Right lobe of liver (tissue), 6 donors: ENCODE measurements at regions not wholly inside any gene's neighbourhood (a gene's known extent, or its start where the extent isn't known, plus 50 kb on each side); places are given as distances from the start of the nearest gene placed in this dataset.

Experiments
- ATAC-seq, 4 donors: fragments of 200-7000 bp; cut with Tn5 transposase; one replicate each; pipeline ENCODE4 v1.9.1; 2020; ENCODE audit warnings: mild to moderate bottlenecking in 4 of 4, moderate library complexity in 4 of 4
- DNase-seq, 3 donors: peaks; one replicate each; pipeline ENCODE4 v3.0.0-alpha.2; 2020
- H3K27ac ChIP-seq, 3 donors: fragments of 200-600 bp; one replicate each; pipeline ENCODE4 v1.8.0; 2022
- H3K27me3 ChIP-seq, 2 donors: fragments of 200-600 bp; one replicate each; pipeline ENCODE4 v1.8.0; 2022
- H3K36me3 ChIP-seq, 4 donors: fragments of 200-600 bp; sonication (generic) in 1 of 4; one replicate each; pipeline versions ENCODE4 v1.5.1 to v1.8.0; 2017 to 2022; ENCODE audit warnings: control low read depth in 1 of 4
- H3K4me1 ChIP-seq, 4 donors: fragments of 200-600 bp; sonication (generic) in 1 of 4; one replicate each; pipeline versions ENCODE4 v1.5.1 to v1.8.0; 2017 to 2022; ENCODE audit warnings: control low read depth in 1 of 4
- H3K4me3 ChIP-seq, 3 donors: fragments of 200-600 bp; one replicate each; pipeline ENCODE4 v1.8.0; 2022
- H3K9me3 ChIP-seq, 4 donors: fragments of 200-600 bp; sonication (generic) in 1 of 4; one replicate each; pipeline versions ENCODE4 v1.5.1 to v1.8.0; 2017 to 2022; ENCODE audit warnings: control low read depth in 1 of 4
- POLR2A ChIP-seq: fragments of 450-650 bp; IDR thresholded peaks from one replicate; pipeline ENCODE4 v1.6.1; 2017; ENCODE audit warnings: antibody characterized with exemption, mild to moderate bottlenecking
- WGBS: methylation state at CpG from one replicate; pipeline ENCODE4 v1.1.6; 2018; ENCODE audit warnings: low coverage, low lambda C conversion rate; ENCODE audit not compliant: insufficient coverage; ENCODE audit errors: missing lambda C conversion rate; 5-methylcytosine and 5-hydroxymethylcytosine counted together
- intact Hi-C, 2 donors: fragments of 100-400 bp; cut with DNase I; formaldehyde crosslinking; loops; one replicate each; pipeline versions ENCODE4 v1.11.2 to v1.14.1; 2022
- TF ChIP-seq, protein P1 (sequence below), 4 donors: fragments of 200-600 bp in 3 of 4; fragments of 450-650 bp in 1 of 4; IDR thresholded peaks; one replicate each; pipeline versions ENCODE4 v1.5.1 to v1.8.0; 2016 to 2022; ENCODE audit warnings: antibody characterized with exemption in 4 of 4, mild to moderate bottlenecking in 2 of 4
- donor health status: DM: no; HTN: yes; CAD: no.
- donor health status: DM: no; HTN: no; CAD: no.
- donor health status: DM: no; HTN: no; CAD: no.
- donor health status: DM: no; HTN: yes; CAD: no.
- donor health status: DM: no; HTN: yes; CAD: no.

DNA sequence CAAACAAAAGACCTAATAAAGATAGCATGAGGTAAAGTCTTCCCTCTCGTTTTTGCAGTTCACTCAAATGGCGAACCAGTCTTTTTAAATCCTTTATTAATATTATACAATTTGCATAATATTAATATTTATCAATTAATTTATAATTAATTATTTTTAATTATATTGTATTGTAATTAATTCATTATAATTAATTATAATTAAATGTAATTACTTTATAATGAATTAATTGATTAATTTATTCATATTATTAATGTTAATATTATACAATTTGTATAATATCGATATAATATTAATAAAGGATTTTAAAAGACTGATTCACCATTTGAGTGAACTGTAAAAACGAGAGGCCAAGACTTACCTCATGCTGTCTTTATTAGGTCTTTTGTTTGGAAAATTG, 1045.4 kb upstream of the CADM2 start:
- ATAC-seq: no peak
- WGBS: 54% methylated on average over 4 of the region's 4 CpGs
- no peak for TF ChIP-seq POLR2A
- TF ChIP-seq, protein P1, sequence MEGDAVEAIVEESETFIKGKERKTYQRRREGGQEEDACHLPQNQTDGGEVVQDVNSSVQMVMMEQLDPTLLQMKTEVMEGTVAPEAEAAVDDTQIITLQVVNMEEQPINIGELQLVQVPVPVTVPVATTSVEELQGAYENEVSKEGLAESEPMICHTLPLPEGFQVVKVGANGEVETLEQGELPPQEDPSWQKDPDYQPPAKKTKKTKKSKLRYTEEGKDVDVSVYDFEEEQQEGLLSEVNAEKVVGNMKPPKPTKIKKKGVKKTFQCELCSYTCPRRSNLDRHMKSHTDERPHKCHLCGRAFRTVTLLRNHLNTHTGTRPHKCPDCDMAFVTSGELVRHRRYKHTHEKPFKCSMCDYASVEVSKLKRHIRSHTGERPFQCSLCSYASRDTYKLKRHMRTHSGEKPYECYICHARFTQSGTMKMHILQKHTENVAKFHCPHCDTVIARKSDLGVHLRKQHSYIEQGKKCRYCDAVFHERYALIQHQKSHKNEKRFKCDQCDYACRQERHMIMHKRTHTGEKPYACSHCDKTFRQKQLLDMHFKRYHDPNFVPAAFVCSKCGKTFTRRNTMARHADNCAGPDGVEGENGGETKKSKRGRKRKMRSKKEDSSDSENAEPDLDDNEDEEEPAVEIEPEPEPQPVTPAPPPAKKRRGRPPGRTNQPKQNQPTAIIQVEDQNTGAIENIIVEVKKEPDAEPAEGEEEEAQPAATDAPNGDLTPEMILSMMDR (IDR thresholded peaks at IDR 0.05): no peak

GRCh38 chr3:83926291-83926690, 1032.5 kb upstream of the CADM2 start:
- Histone ChIP-seq H3K4me3 (no peak overlapping the region), H3K27me3 (no peaks in the 10 kb centered on the region), H3K27ac (no peak overlapping the region), H3K4me1 (no peaks in the 10 kb centered on the region), H3K36me3 (no peaks in the 10 kb centered on the region), H3K9me3 (peaks cover 0 to 7% (median 0%) of the 10 kb centered on the region in 4 donors)
- intact Hi-C loops: no loop called here
- no peak for TF ChIP-seq POLR2A
- TF ChIP-seq, protein P1 (IDR thresholded peaks at IDR 0.05): no peak
- no peak for DNase-seq
- WGBS: 39% methylated on average over 4 of the region's 4 CpGs
- no peak for ATAC-seq

More for the DNA sequence above, 1045.4 kb upstream of the CADM2 start:
- H3K27me3 ChIP-seq: no peaks in the 10 kb centered on the region
- no peak for DNase-seq
- no peak overlapping the region for H3K27ac ChIP-seq
- intact Hi-C loops: no loop called here
- H3K4me1 ChIP-seq: no peaks in the 10 kb centered on the region
- H3K36me3 ChIP-seq: no peaks in the 10 kb centered on the region
- H3K9me3 ChIP-seq: no peaks in the 10 kb centered on the region
- no peak overlapping the region for H3K4me3 ChIP-seq

GRCh38 chr3:83928391-83928790, 1030.4 kb upstream of the CADM2 start:
- WGBS: 32% methylated on average over 3 of the region's 3 CpGs
- no peak for ATAC-seq
- no peaks in the 10 kb centered on the region for H3K27me3 ChIP-seq
- intact Hi-C loops: no loop called here
- H3K4me1 ChIP-seq: no peaks in the 10 kb centered on the region
- H3K4me3 ChIP-seq: no peak overlapping the region
- TF ChIP-seq, protein P1 (IDR thresholded peaks at IDR 0.05): no peak
- no peak for TF ChIP-seq POLR2A
- peaks cover 0 to 7% (median 0%) of the 10 kb centered on the region in 4 donors for H3K9me3 ChIP-seq
- no peak overlapping the region for H3K27ac ChIP-seq
- H3K36me3 ChIP-seq: no peaks in the 10 kb centered on the region
- DNase-seq: no peak

GRCh38 chr3:83928903-83929302, 1029.9 kb upstream of the CADM2 start:
- Histone ChIP-seq H3K4me3 (no peak overlapping the region), H3K4me1 (no peaks in the 10 kb centered on the region), H3K36me3 (no peaks in the 10 kb centered on the region), H3K9me3 (peaks cover 0 to 7% (median 0%) of the 10 kb centered on the region in 4 donors), H3K27me3 (no peaks in the 10 kb centered on the region), H3K27ac (no peak overlapping the region)
- TF ChIP-seq, protein P1 (IDR thresholded peaks at IDR 0.05): no peak
- TF ChIP-seq POLR2A: no peak
- DNase-seq (no peak), ATAC-seq (no peak)
- intact Hi-C loops: no loop called here
- 63% methylated on average over 2 of the region's 2 CpGs for whole genome bisulfite sequencing
